ENCODE measurements at regions not wholly inside any gene's neighbourhood (a gene's known extent, or its start where the extent isn't known, plus 50 kb on each side); places are given as distances from the start of the nearest gene placed in this dataset.

- no peak for TF ChIP-seq CTCF (IDR thresholded peaks at IDR 0.05)
- no peak for TF ChIP-seq REST (IDR thresholded peaks at IDR 0.05; ENCODE audit: insufficient read depth in 1 of 2, low read depth in 2 of 2, low read length in 1 of 2)
- no peak for TF ChIP-seq POLR2AphosphoS5 (IDR thresholded peaks at IDR 0.05; ENCODE audit: low read depth, low read length)
Observed at GRCh38 chr2:48870942-48871341, 115.4 kb upstream of the LHCGR start.
